Gastrocnemius medialis (tissue), 4 donors: ENCODE measurements at regions not wholly inside any gene's neighbourhood (a gene's known extent, or its start where the extent isn't known, plus 50 kb on each side); places are given as distances from the start of the nearest gene placed in this dataset.

Source experiments
- CTCF ChIP-seq, 5 experiments: fragments of 450-650 bp in 3 of 5; fragments of 200-600 bp in 2 of 5; sonication (generic) in 2 of 5; IDR thresholded peaks in 4 of 5; conservative IDR thresholded peaks in 1 of 5; 1 replicate in 4 of 5; 2 replicates in 1 of 5; pipeline ENCODE4 v1.5.1; 2016 to 2019; ENCODE audit warnings: antibody characterized with exemption in 5 of 5, mild to moderate bottlenecking in 3 of 5, moderate library complexity in 3 of 5
- POLR2A ChIP-seq, 2 donors: fragments of 450-650 bp; IDR thresholded peaks; one replicate each; pipeline ENCODE4 v1.6.1; 2017; ENCODE audit warnings: antibody characterized with exemption in 2 of 2, mild to moderate bottlenecking in 2 of 2, moderate library complexity in 2 of 2

- no peak for TF ChIP-seq CTCF (IDR thresholded peaks at IDR 0.05 in 4 of 5, conservative IDR thresholded peaks at IDR 0.05 in 1 of 5)
- no peak for TF ChIP-seq POLR2A (IDR thresholded peaks at IDR 0.05)
These were observed 60.9 kb upstream of the MED4 start for GRCh38 chr13:48155848-48156247.
